ENCODE measurements at regions not wholly inside any gene's neighbourhood (a gene's known extent, or its start where the extent isn't known, plus 50 kb on each side); places are given as distances from the start of the nearest gene placed in this dataset.
A peak's percentile ranks its signal among the peaks of the same experiment; 100 is the strongest.

GRCh38 chr7:130917669-130918128 lies 183.7 kb upstream of the KLF14 start:
- H3K4me3 Mint-ChIP-seq (ENCODE audit: low read depth) = no peak overlapping the region
- DNase-seq (ENCODE audit: low spot score, unreplicated experiment) = no peak
- H3K27me3 Mint-ChIP-seq = peaks cover 3% of the 10 kb centered on the region
- H3K27ac Mint-ChIP-seq = no peak overlapping the region
- no peaks in the 10 kb centered on the region for H3K36me3 Mint-ChIP-seq (ENCODE audit: insufficient read depth)
- H3K4me1 Mint-ChIP-seq (ENCODE audit: low read depth) = peaks cover 15% of the 10 kb centered on the region
- no peak for TF ChIP-seq CTCF (IDR thresholded peaks at IDR 0.05; ENCODE audit: unreplicated experiment)
- H3K9me3 Mint-ChIP-seq (ENCODE audit: low read depth) = no peaks in the 10 kb centered on the region

- no peak overlapping the region for H3K4me3 Mint-ChIP-seq (ENCODE audit: low read depth)
- no peak overlapping the region for H3K27ac Mint-ChIP-seq
- TF ChIP-seq CTCF (IDR thresholded peaks at IDR 0.05; ENCODE audit: unreplicated experiment) = no peak
- no peaks in the 10 kb centered on the region for H3K36me3 Mint-ChIP-seq (ENCODE audit: insufficient read depth)
- H3K9me3 Mint-ChIP-seq (ENCODE audit: low read depth) = no peaks in the 10 kb centered on the region
- DNase-seq (ENCODE audit: low spot score, unreplicated experiment) = no peak
- H3K27me3 Mint-ChIP-seq = peaks cover 1% of the 10 kb centered on the region
- H3K4me1 Mint-ChIP-seq (ENCODE audit: low read depth) = peaks cover 18% of the 10 kb centered on the region
These were observed 184.4 kb upstream of the KLF14 start for GRCh38 chr7:130918129-130919052.

- peaks cover 17% of the 10 kb centered on the region for H3K4me1 Mint-ChIP-seq (ENCODE audit: low read depth)
- TF ChIP-seq CTCF (IDR thresholded peaks at IDR 0.05; ENCODE audit: unreplicated experiment) = no peak
- no peak overlapping the region for H3K4me3 Mint-ChIP-seq (ENCODE audit: low read depth)
- H3K27me3 Mint-ChIP-seq = no peaks in the 10 kb centered on the region
- H3K36me3 Mint-ChIP-seq (ENCODE audit: insufficient read depth) = no peaks in the 10 kb centered on the region
- no peak for DNase-seq (ENCODE audit: low spot score, unreplicated experiment)
- H3K27ac Mint-ChIP-seq = no peak overlapping the region
- H3K9me3 Mint-ChIP-seq (ENCODE audit: low read depth) = no peaks in the 10 kb centered on the region
These were observed 185.5 kb upstream of the KLF14 start for GRCh38 chr7:130919316-130920103.

GRCh38 chr7:130920122-130920521 lies 186.1 kb upstream of the KLF14 start:
- Mint-ChIP-seq H3K27ac (no peak overlapping the region), H3K4me1 (ENCODE audit: low read depth) (peaks cover 19% of the 10 kb centered on the region), H3K4me3 (ENCODE audit: low read depth) (no peak overlapping the region), H3K36me3 (ENCODE audit: insufficient read depth) (no peaks in the 10 kb centered on the region), H3K9me3 (ENCODE audit: low read depth) (no peaks in the 10 kb centered on the region), H3K27me3 (no peaks in the 10 kb centered on the region)
- TF ChIP-seq CTCF (IDR thresholded peaks at IDR 0.05; ENCODE audit: unreplicated experiment) = no peak
- no peak for DNase-seq (ENCODE audit: low spot score, unreplicated experiment)

GRCh38 chr7:130921391-130922180 lies 187.6 kb upstream of the KLF14 start:
- Mint-ChIP-seq H3K9me3 (ENCODE audit: low read depth) (no peaks in the 10 kb centered on the region), H3K36me3 (ENCODE audit: insufficient read depth) (no peaks in the 10 kb centered on the region), H3K27me3 (no peaks in the 10 kb centered on the region), H3K27ac (no peak overlapping the region), H3K4me3 (ENCODE audit: low read depth) (peak overlapping the region; percentile 7), H3K4me1 (ENCODE audit: low read depth) (peaks cover 30% of the 10 kb centered on the region)
- no peak for DNase-seq (ENCODE audit: low spot score, unreplicated experiment)
- no peak for TF ChIP-seq CTCF (IDR thresholded peaks at IDR 0.05; ENCODE audit: unreplicated experiment)
